Astrocyte of the hippocampus (primary cell): ENCODE measurements at regions not wholly inside any gene's neighbourhood (a gene's known extent, or its start where the extent isn't known, plus 50 kb on each side); places are given as distances from the start of the nearest gene placed in this dataset.
A peak's percentile ranks its signal among the peaks of the same experiment; 100 is the strongest.

Experiments
- DNase-seq: peaks from one replicate; pipeline ENCODE4 v3.0.0; 2011; ENCODE audit warnings: low read depth, low spot score

DNA sequence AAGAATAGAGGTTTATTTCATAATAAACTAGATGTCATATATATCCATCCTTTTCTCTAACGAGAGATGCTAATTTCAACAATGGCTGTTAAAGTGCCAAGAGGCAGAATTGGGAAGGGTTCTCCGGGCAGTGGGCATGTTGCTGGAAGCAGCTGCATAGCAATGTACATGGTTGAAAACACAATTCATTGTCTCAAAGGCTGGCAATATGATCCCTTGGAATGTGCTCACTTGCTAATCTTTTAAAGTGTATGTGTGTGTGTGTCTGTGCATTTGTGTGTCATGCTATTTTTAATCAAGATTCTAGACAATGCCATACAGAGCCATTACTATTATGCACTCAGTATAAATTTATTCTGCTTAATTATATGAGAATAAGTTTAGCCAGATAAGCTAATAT, 1020.3 kb downstream of the NAALADL2 start:
- peak; percentile 12 for DNase-seq

DNA sequence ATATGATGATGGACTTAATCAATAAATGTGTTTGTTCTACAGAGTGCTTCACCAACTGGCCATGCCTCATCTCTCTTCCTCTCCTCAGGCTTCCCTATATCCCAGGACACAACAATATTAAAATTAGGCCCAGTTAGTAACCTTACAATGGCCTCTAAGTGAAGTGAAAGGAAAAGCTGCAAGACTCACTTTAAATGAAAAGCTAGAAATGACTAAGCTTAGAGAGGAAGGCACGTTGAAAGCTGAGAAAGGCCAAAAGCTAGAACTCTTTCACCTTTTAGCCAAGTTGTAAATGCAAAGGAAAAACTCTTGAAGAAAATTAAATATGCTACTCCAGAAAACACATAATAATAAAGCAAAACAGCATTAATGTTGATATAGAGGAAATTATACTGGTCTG, 1010.3 kb downstream of the NAALADL2 start:
- no peak for DNase-seq

DNA sequence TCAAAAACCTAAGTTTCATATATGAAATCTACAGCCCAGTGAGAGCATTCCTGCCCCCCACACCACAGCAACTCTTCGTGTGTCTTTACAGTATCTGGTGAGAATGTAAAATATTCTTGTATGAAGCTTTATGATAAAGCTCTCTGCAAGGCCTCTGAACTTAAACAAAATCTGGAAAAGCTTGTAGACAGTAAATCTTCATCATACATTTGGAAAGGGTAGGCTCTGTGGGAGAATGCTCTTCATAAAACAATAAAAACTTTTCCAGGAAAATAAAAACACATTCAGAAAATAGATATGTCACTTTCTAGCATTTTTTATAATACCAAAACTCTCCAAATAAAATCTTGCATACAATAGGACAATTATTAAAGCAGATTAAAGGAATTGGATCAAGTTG, 1009.5 kb downstream of the NAALADL2 start:
- no peak for DNase-seq

DNA sequence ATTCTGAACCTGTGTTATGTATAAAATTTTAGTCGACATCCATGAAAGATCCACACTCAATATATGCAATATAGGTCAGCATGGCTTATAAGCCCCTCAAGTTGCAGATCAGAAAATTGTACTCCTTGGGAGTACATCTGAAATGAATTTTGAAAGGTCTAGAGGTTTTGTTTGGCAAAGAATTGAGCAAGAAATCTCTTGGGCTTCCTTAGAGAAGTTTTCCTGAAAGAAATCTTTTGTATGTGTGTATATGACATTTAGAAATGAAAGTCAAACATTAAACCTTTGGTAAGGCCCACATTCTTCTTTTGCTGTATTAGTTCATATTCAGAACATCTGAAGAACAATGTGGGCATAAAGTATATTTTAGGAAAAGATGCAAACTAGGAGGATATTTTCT, 1006.6 kb downstream of the NAALADL2 start:
- DNase-seq, result no peak

DNA sequence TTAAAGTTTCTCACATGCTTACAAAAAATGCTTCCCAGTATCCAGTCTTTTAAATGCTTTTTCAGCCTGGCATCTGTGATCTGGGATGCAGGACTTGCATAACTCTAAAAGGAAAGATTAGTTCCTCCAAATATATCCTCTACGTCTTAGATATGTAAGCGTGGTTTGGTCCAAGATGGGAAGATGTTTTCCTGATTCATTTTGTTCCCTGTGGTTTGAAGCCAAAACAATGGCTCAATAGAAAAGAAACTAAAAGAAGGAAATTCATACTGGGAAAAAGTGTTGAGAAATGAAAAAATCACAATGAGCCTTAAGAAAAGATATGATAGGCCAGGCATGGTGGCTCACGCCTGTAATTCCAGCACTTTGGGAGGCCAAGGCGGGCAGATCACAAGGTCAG, 1002.8 kb downstream of the NAALADL2 start:
- DNase-seq, result no peak
